Activated naive CD4-positive, alpha-beta T cell treated with anti-CD3 and anti-CD28 coated beads, Interleukin-2, amount 50 U/mL, for 24 hours (primary cell): ENCODE measurements at regions not wholly inside any gene's neighbourhood (a gene's known extent, or its start where the extent isn't known, plus 50 kb on each side); places are given as distances from the start of the nearest gene placed in this dataset.

Experiments
- H3K27ac Mint-ChIP-seq: one replicate; pipeline ENCODE4 v1.8.0; 2021; ENCODE audit warnings: mild to moderate bottlenecking, mixed read lengths
- H3K27me3 Mint-ChIP-seq: one replicate; pipeline ENCODE4 v1.8.0; 2021; ENCODE audit warnings: mixed read lengths
- H3K36me3 Mint-ChIP-seq: one replicate; pipeline ENCODE4 v1.8.0; 2021; ENCODE audit warnings: mixed read lengths
- H3K4me1 Mint-ChIP-seq: one replicate; pipeline ENCODE4 v1.8.0; 2021; ENCODE audit warnings: mixed read lengths
- H3K4me3 Mint-ChIP-seq: one replicate; pipeline ENCODE4 v1.8.0; 2021; ENCODE audit warnings: mild to moderate bottlenecking, mixed read lengths
- H3K9me3 Mint-ChIP-seq: one replicate; pipeline ENCODE4 v1.8.0; 2021; ENCODE audit warnings: mixed read lengths

GRCh38 chr1:213723187-213723586, 264.6 kb upstream of the PROX1 start:
- no peaks in the 10 kb centered on the region for H3K36me3 Mint-ChIP-seq
- peaks cover 3% of the 10 kb centered on the region for H3K4me1 Mint-ChIP-seq
- no peak overlapping the region for H3K4me3 Mint-ChIP-seq
- H3K27me3 Mint-ChIP-seq, result no peaks in the 10 kb centered on the region
- H3K27ac Mint-ChIP-seq, result no peak overlapping the region
- H3K9me3 Mint-ChIP-seq, result peaks cover 6% of the 10 kb centered on the region

- Mint-ChIP-seq H3K36me3 (no peaks in the 10 kb centered on the region), H3K4me3 (no peak overlapping the region), H3K9me3 (peaks cover 6% of the 10 kb centered on the region), H3K4me1 (peaks cover 3% of the 10 kb centered on the region), H3K27me3 (no peaks in the 10 kb centered on the region), H3K27ac (no peak overlapping the region)
Observed at GRCh38 chr1:213724640-213725536, 262.9 kb upstream of the PROX1 start.

- no peak overlapping the region for H3K27ac Mint-ChIP-seq
- peaks cover 3% of the 10 kb centered on the region for H3K4me1 Mint-ChIP-seq
- H3K27me3 Mint-ChIP-seq, result no peaks in the 10 kb centered on the region
Observed at GRCh38 chr1:213727853-213728592, 259.8 kb upstream of the PROX1 start.

GRCh38 chr1:213728593-213729536, 258.9 kb upstream of the PROX1 start:
- H3K4me1 Mint-ChIP-seq, result peaks cover 3% of the 10 kb centered on the region

More at GRCh38 chr1:213727853-213728592, 259.8 kb upstream of the PROX1 start:
- Mint-ChIP-seq H3K4me3 (no peak overlapping the region), H3K9me3 (peaks cover 4% of the 10 kb centered on the region), H3K36me3 (peaks cover 2% of the 10 kb centered on the region)

GRCh38 chr1:213733705-213734104, 254.1 kb upstream of the PROX1 start:
- no peaks in the 10 kb centered on the region for H3K4me1 Mint-ChIP-seq
- H3K27me3 Mint-ChIP-seq, result no peaks in the 10 kb centered on the region
- H3K36me3 Mint-ChIP-seq, result peaks cover 2% of the 10 kb centered on the region
- H3K4me3 Mint-ChIP-seq, result no peak overlapping the region
- peaks cover 4% of the 10 kb centered on the region for H3K9me3 Mint-ChIP-seq
- H3K27ac Mint-ChIP-seq, result no peak overlapping the region

More at GRCh38 chr1:213728593-213729536, 258.9 kb upstream of the PROX1 start:
- no peaks in the 10 kb centered on the region for H3K27me3 Mint-ChIP-seq
- H3K9me3 Mint-ChIP-seq, result peaks cover 4% of the 10 kb centered on the region
- H3K4me3 Mint-ChIP-seq, result no peak overlapping the region
- peaks cover 2% of the 10 kb centered on the region for H3K36me3 Mint-ChIP-seq
- no peak overlapping the region for H3K27ac Mint-ChIP-seq

GRCh38 chr1:213737398-213738035, 250.3 kb upstream of the PROX1 start:
- Mint-ChIP-seq H3K27me3 (no peaks in the 10 kb centered on the region), H3K4me3 (no peak overlapping the region), H3K27ac (no peak overlapping the region), H3K4me1 (no peaks in the 10 kb centered on the region), H3K9me3 (no peaks in the 10 kb centered on the region), H3K36me3 (no peaks in the 10 kb centered on the region)

GRCh38 chr1:213738658-213739057, 249.1 kb upstream of the PROX1 start:
- H3K27ac Mint-ChIP-seq, result no peak overlapping the region
- no peaks in the 10 kb centered on the region for H3K27me3 Mint-ChIP-seq
- no peaks in the 10 kb centered on the region for H3K4me1 Mint-ChIP-seq

GRCh38 chr1:213742992-213743391, 244.8 kb upstream of the PROX1 start:
- Mint-ChIP-seq H3K4me1 (no peaks in the 10 kb centered on the region), H3K27me3 (no peaks in the 10 kb centered on the region), H3K9me3 (no peaks in the 10 kb centered on the region), H3K4me3 (no peak overlapping the region), H3K27ac (no peak overlapping the region), H3K36me3 (no peaks in the 10 kb centered on the region)

More at GRCh38 chr1:213738658-213739057, 249.1 kb upstream of the PROX1 start:
- Mint-ChIP-seq H3K36me3 (no peaks in the 10 kb centered on the region), H3K4me3 (no peak overlapping the region), H3K9me3 (no peaks in the 10 kb centered on the region)

- H3K4me1 Mint-ChIP-seq, result no peaks in the 10 kb centered on the region
- no peak overlapping the region for H3K4me3 Mint-ChIP-seq
- no peak overlapping the region for H3K27ac Mint-ChIP-seq
- no peaks in the 10 kb centered on the region for H3K27me3 Mint-ChIP-seq
- H3K36me3 Mint-ChIP-seq, result no peaks in the 10 kb centered on the region
- H3K9me3 Mint-ChIP-seq, result no peaks in the 10 kb centered on the region
Observed at GRCh38 chr1:213744780-213745179, 243.0 kb upstream of the PROX1 start.

GRCh38 chr1:213745451-213745850, 242.3 kb upstream of the PROX1 start:
- Mint-ChIP-seq H3K4me3 (no peak overlapping the region), H3K27ac (no peak overlapping the region), H3K4me1 (no peaks in the 10 kb centered on the region), H3K36me3 (no peaks in the 10 kb centered on the region), H3K27me3 (no peaks in the 10 kb centered on the region), H3K9me3 (no peaks in the 10 kb centered on the region)

- Mint-ChIP-seq H3K4me3 (no peak overlapping the region), H3K4me1 (no peaks in the 10 kb centered on the region), H3K27me3 (no peaks in the 10 kb centered on the region), H3K9me3 (no peaks in the 10 kb centered on the region), H3K36me3 (no peaks in the 10 kb centered on the region), H3K27ac (no peak overlapping the region)
Observed at GRCh38 chr1:213749558-213749957, 238.2 kb upstream of the PROX1 start.

- Mint-ChIP-seq H3K27ac (no peak overlapping the region), H3K4me3 (no peak overlapping the region), H3K4me1 (no peaks in the 10 kb centered on the region), H3K36me3 (no peaks in the 10 kb centered on the region), H3K27me3 (no peaks in the 10 kb centered on the region), H3K9me3 (no peaks in the 10 kb centered on the region)
Observed at GRCh38 chr1:213750231-213751063, 237.3 kb upstream of the PROX1 start.

- Mint-ChIP-seq H3K36me3 (no peaks in the 10 kb centered on the region), H3K4me1 (no peaks in the 10 kb centered on the region), H3K27ac (no peak overlapping the region), H3K4me3 (no peak overlapping the region), H3K27me3 (no peaks in the 10 kb centered on the region), H3K9me3 (no peaks in the 10 kb centered on the region)
Observed at GRCh38 chr1:213751064-213751397, 236.7 kb upstream of the PROX1 start.
